Ishikawa (cell line): ENCODE measurements at regions not wholly inside any gene's neighbourhood (a gene's known extent, or its start where the extent isn't known, plus 50 kb on each side); places are given as distances from the start of the nearest gene placed in this dataset.

Experiments
- CEBPB ChIP-seq: IDR thresholded peaks from 2 replicates; pipeline ENCODE4 v1.6.1; 2012
- EGR1 ChIP-seq: IDR thresholded peaks from 2 replicates; pipeline ENCODE4 v1.6.1; 2012
- EP300 ChIP-seq: IDR thresholded peaks from 2 replicates; pipeline ENCODE4 v1.6.1; 2012; ENCODE audit warnings: borderline replicate concordance
- FOXM1 ChIP-seq: IDR thresholded peaks from 2 replicates; pipeline ENCODE4 v1.6.1; 2012; ENCODE audit warnings: low read depth, borderline replicate concordance
- MAX ChIP-seq: IDR thresholded peaks from 2 replicates; pipeline ENCODE4 v1.6.1; 2012
- NFIC ChIP-seq: IDR thresholded peaks from 2 replicates; pipeline ENCODE4 v1.6.1; 2012
- RAD21 ChIP-seq: IDR thresholded peaks from 2 replicates; pipeline ENCODE4 v1.6.1; 2012; ENCODE audit warnings: low read depth
- REST ChIP-seq: IDR thresholded peaks from 2 replicates; pipeline ENCODE4 v1.6.1; 2012; ENCODE audit warnings: low read depth, mild to moderate bottlenecking
- TAF1 ChIP-seq: IDR thresholded peaks from 2 replicates; pipeline ENCODE4 v1.6.1; 2012; ENCODE audit warnings: low read depth, mild to moderate bottlenecking
- TCF12 ChIP-seq: IDR thresholded peaks from 2 replicates; pipeline ENCODE4 v1.6.1; 2012; ENCODE audit warnings: low read depth
- TEAD4 ChIP-seq: IDR thresholded peaks from 2 replicates; pipeline ENCODE4 v1.6.1; 2012

- TF ChIP-seq CEBPB = no peak
- no peak for TF ChIP-seq TEAD4
- TF ChIP-seq TCF12 = no peak
- no peak for TF ChIP-seq RAD21
- no peak for TF ChIP-seq MAX
- TF ChIP-seq TAF1 = no peak
- TF ChIP-seq EGR1 = no peak
- TF ChIP-seq EP300 = no peak
- no peak for TF ChIP-seq NFIC
- no peak for TF ChIP-seq FOXM1
- TF ChIP-seq REST = no peak
These were observed 57.6 kb upstream of the CCDC28A start for GRCh38 chr6:138716013-138716412.
